ENCODE measurements at regions not wholly inside any gene's neighbourhood (a gene's known extent, or its start where the extent isn't known, plus 50 kb on each side); places are given as distances from the start of the nearest gene placed in this dataset.

DNA sequence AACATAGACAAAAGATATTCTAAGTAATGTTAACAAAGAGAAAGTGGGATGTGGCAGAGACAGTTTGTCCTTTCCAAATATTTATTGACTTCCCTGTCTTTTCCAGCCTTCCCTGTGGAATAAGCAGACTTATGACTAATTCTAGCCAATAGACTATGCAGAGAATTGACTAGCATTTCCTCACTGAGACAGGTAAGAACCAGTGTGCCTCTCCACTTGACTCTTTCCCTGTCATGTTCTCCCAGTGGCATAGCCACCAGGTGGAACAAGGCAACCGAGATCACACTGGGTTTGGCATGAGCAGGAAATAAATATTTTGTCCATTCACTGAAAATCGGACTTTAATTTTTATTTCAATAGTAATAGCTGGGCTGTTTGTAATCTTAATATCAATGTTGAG, 168.1 kb upstream of the CTAGE1 start:
- H3K4me2 ChIP-seq (ENCODE audit: low read length) = no peak overlapping the region
- no peaks in the 10 kb centered on the region for H3K36me3 ChIP-seq (ENCODE audit: control insufficient read depth in 1 of 2, insufficient read depth in 2 of 2, low read length in 2 of 2)
- H4K12ac ChIP-seq (ENCODE audit: low read depth, low read length) = no peak overlapping the region
- no peak overlapping the region for H2BK120ac ChIP-seq (ENCODE audit: insufficient read depth, low read length, poor library complexity)
- H2BK12ac ChIP-seq (ENCODE audit: low read length) = no peak overlapping the region
- H2BK5ac ChIP-seq (ENCODE audit: low read depth, low read length, poor library complexity) = no peak overlapping the region
- H2AK5ac ChIP-seq (ENCODE audit: low read length) = no peak overlapping the region
- H3K9me3 ChIP-seq (ENCODE audit: insufficient read depth, low read depth, low read length) = no peaks in the 10 kb centered on the region
- no peaks in the 10 kb centered on the region for H3K27me3 ChIP-seq (ENCODE audit: insufficient read depth, low read length)
- H3K14ac ChIP-seq (ENCODE audit: low read length) = no peak overlapping the region
- no peak overlapping the region for H3K4me3 ChIP-seq (ENCODE audit: low read depth, low read length)
- no peaks in the 10 kb centered on the region for H3K79me1 ChIP-seq (ENCODE audit: low read length)
- H3K23ac ChIP-seq (ENCODE audit: low read length) = no peak overlapping the region
- no peak for DNase-seq
- no peaks in the 10 kb centered on the region for H3K4me1 ChIP-seq (ENCODE audit: control insufficient read depth in 1 of 2, insufficient read depth in 2 of 2, low read length in 2 of 2)
- no CpG with 5 or more reads among the region's 2 CpGs for WGBS (ENCODE audit: extremely low coverage, insufficient coverage, insufficient read length)
- H4K8ac ChIP-seq (ENCODE audit: low read depth, low read length) = no peak overlapping the region
- H3K27ac ChIP-seq (ENCODE audit: low read depth, low read length) = no peak overlapping the region
- no peak overlapping the region for H3K9ac ChIP-seq (ENCODE audit: low read length)
- H3K18ac ChIP-seq (ENCODE audit: low read length) = no peak overlapping the region
- no peak overlapping the region for H4K91ac ChIP-seq (ENCODE audit: low read depth, low read length)
- no peak overlapping the region for H3K4ac ChIP-seq (ENCODE audit: low read depth, low read length)
- no peaks in the 10 kb centered on the region for H3K79me2 ChIP-seq (ENCODE audit: control insufficient read depth, insufficient read depth, low read length, poor library complexity)
- no peak overlapping the region for H2AFZ ChIP-seq (ENCODE audit: insufficient read depth, low read length, poor library complexity)

DNA sequence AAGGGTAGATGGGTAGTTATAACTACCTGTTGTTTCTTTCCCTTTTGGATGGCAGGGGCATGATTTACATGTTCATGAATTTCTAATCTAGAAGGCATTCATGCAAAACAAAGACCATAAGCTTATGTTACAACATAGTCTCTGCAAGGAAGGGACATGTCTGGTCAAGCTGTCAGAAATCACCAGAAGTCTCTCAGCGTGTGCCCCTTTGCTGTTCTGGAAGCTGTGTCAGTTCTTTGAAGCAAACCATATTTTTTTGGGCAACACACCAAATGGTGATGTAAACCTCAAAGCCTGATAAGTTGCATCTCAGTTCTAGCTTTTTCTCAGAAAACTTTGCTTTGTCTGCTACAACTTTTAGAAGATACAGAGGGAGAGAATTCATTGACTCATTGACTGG, 173.5 kb upstream of the CTAGE1 start:
- no CpG with 5 or more reads among the region's 1 CpG for WGBS (ENCODE audit: extremely low coverage, insufficient coverage, insufficient read length)

DNA sequence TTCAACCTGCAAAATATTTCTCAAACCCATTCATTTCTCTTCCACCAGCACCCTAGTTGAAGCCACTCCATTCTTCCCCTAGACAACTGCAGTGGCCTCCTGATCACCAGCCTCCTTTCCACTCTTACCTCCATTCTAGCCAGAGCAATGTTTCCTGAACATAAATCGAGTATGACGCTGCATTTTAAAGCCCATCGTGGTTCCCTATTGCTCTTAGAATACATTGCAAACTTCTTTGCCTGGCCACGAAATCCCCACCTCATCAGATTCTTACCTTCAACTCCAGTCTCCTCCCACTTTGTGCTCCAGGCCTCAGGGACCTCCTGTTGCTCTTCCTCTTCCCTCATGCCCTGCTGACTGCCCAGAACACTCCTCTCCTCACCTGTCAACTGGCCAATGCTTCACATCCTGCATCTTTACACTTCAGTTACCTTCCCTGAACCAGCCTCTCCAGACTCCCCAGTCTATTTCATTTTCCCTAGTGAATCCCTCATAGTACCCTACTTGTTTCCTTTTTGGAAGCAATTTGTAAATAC, 176.5 kb upstream of the CTAGE1 start:
- DNase-seq = no peak
- H3K36me3 ChIP-seq (ENCODE audit: control insufficient read depth in 1 of 2, insufficient read depth in 2 of 2, low read length in 2 of 2) = no peaks in the 10 kb centered on the region
- H2BK5ac ChIP-seq (ENCODE audit: low read depth, low read length, poor library complexity) = no peak overlapping the region
- no peak overlapping the region for H4K8ac ChIP-seq (ENCODE audit: low read depth, low read length)
- H2BK120ac ChIP-seq (ENCODE audit: insufficient read depth, low read length, poor library complexity) = no peak overlapping the region
- H3K4me3 ChIP-seq (ENCODE audit: low read depth, low read length) = no peak overlapping the region
- H3K4me2 ChIP-seq (ENCODE audit: low read length) = no peak overlapping the region
- H3K4ac ChIP-seq (ENCODE audit: low read depth, low read length) = no peak overlapping the region
- H3K14ac ChIP-seq (ENCODE audit: low read length) = no peak overlapping the region
- no peaks in the 10 kb centered on the region for H3K79me2 ChIP-seq (ENCODE audit: control insufficient read depth, insufficient read depth, low read length, poor library complexity)
- H3K4me1 ChIP-seq (ENCODE audit: control insufficient read depth in 1 of 2, insufficient read depth in 2 of 2, low read length in 2 of 2) = no peaks in the 10 kb centered on the region
- H2BK12ac ChIP-seq (ENCODE audit: low read length) = no peak overlapping the region
- H3K23ac ChIP-seq (ENCODE audit: low read length) = no peak overlapping the region
- no peak overlapping the region for H2AFZ ChIP-seq (ENCODE audit: insufficient read depth, low read length, poor library complexity)
- H3K27ac ChIP-seq (ENCODE audit: low read depth, low read length) = no peak overlapping the region
- H3K9ac ChIP-seq (ENCODE audit: low read length) = no peak overlapping the region
- H3K27me3 ChIP-seq (ENCODE audit: insufficient read depth, low read length) = no peaks in the 10 kb centered on the region
- H2AK5ac ChIP-seq (ENCODE audit: low read length) = no peak overlapping the region
- H3K79me1 ChIP-seq (ENCODE audit: low read length) = no peaks in the 10 kb centered on the region
- no peak overlapping the region for H3K18ac ChIP-seq (ENCODE audit: low read length)
- no peaks in the 10 kb centered on the region for H3K9me3 ChIP-seq (ENCODE audit: insufficient read depth, low read depth, low read length)
- no peak overlapping the region for H4K91ac ChIP-seq (ENCODE audit: low read depth, low read length)
- H4K12ac ChIP-seq (ENCODE audit: low read depth, low read length) = no peak overlapping the region
- WGBS (ENCODE audit: extremely low coverage, insufficient coverage, insufficient read length) = no CpG with 5 or more reads among the region's 4 CpGs

More for the DNA sequence above, 173.5 kb upstream of the CTAGE1 start:
- Histone ChIP-seq H3K79me2 (ENCODE audit: control insufficient read depth, insufficient read depth, low read length, poor library complexity) (no peaks in the 10 kb centered on the region), H2BK120ac (ENCODE audit: insufficient read depth, low read length, poor library complexity) (no peak overlapping the region), H3K27ac (ENCODE audit: low read depth, low read length) (no peak overlapping the region), H3K9ac (ENCODE audit: low read length) (no peak overlapping the region), H4K12ac (ENCODE audit: low read depth, low read length) (no peak overlapping the region), H3K27me3 (ENCODE audit: insufficient read depth, low read length) (no peaks in the 10 kb centered on the region), H4K8ac (ENCODE audit: low read depth, low read length) (no peak overlapping the region), H3K36me3 (ENCODE audit: control insufficient read depth in 1 of 2, insufficient read depth in 2 of 2, low read length in 2 of 2) (no peaks in the 10 kb centered on the region), H3K4me2 (ENCODE audit: low read length) (no peak overlapping the region), H2BK12ac (ENCODE audit: low read length) (no peak overlapping the region), H2BK5ac (ENCODE audit: low read depth, low read length, poor library complexity) (no peak overlapping the region), H3K9me3 (ENCODE audit: insufficient read depth, low read depth, low read length) (no peaks in the 10 kb centered on the region), H3K14ac (ENCODE audit: low read length) (no peak overlapping the region), H3K23ac (ENCODE audit: low read length) (no peak overlapping the region), H2AK5ac (ENCODE audit: low read length) (no peak overlapping the region), H3K18ac (ENCODE audit: low read length) (no peak overlapping the region), H3K4me1 (ENCODE audit: control insufficient read depth in 1 of 2, insufficient read depth in 2 of 2, low read length in 2 of 2) (no peaks in the 10 kb centered on the region), H3K4ac (ENCODE audit: low read depth, low read length) (no peak overlapping the region), H4K91ac (ENCODE audit: low read depth, low read length) (no peak overlapping the region), H3K79me1 (ENCODE audit: low read length) (no peaks in the 10 kb centered on the region), H2AFZ (ENCODE audit: insufficient read depth, low read length, poor library complexity) (no peak overlapping the region), H3K4me3 (ENCODE audit: low read depth, low read length) (no peak overlapping the region)
- no peak for DNase-seq

DNA sequence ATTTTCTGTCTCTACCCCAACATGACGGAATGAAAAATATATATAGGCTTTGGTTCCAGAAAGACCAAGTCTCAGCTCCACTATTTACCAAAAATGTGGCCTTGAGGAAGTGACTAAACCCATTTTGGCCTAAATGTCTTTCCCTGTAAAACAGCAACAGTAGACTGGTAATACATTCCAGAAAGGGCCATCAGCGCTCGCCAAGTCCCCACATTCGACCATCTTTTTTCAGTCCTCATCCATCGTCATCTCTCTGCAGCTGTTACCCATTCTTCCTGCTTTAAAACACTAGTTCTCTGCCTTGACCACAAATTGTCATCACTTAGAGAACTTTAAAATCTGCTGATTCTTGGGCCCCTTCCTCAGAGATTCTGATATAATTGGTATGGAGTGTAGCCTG, 183.8 kb upstream of the CTAGE1 start:
- H3K14ac ChIP-seq (ENCODE audit: low read length) = no peak overlapping the region
- H3K4me1 ChIP-seq (ENCODE audit: control insufficient read depth in 1 of 2, insufficient read depth in 2 of 2, low read length in 2 of 2) = no peaks in the 10 kb centered on the region
- H4K12ac ChIP-seq (ENCODE audit: low read depth, low read length) = no peak overlapping the region
- H3K27ac ChIP-seq (ENCODE audit: low read depth, low read length) = no peak overlapping the region
- no peak overlapping the region for H3K18ac ChIP-seq (ENCODE audit: low read length)
- H2AFZ ChIP-seq (ENCODE audit: insufficient read depth, low read length, poor library complexity) = no peak overlapping the region
- no peaks in the 10 kb centered on the region for H3K79me1 ChIP-seq (ENCODE audit: low read length)
- H3K9me3 ChIP-seq (ENCODE audit: insufficient read depth, low read depth, low read length) = peaks cover 2% of the 10 kb centered on the region
- H4K91ac ChIP-seq (ENCODE audit: low read depth, low read length) = no peak overlapping the region
- no peak overlapping the region for H2BK120ac ChIP-seq (ENCODE audit: insufficient read depth, low read length, poor library complexity)
- no peaks in the 10 kb centered on the region for H3K27me3 ChIP-seq (ENCODE audit: insufficient read depth, low read length)
- no peak for DNase-seq
- no peak overlapping the region for H4K8ac ChIP-seq (ENCODE audit: low read depth, low read length)
- no peak overlapping the region for H3K9ac ChIP-seq (ENCODE audit: low read length)
- no peak overlapping the region for H2BK12ac ChIP-seq (ENCODE audit: low read length)
- no peak overlapping the region for H2AK5ac ChIP-seq (ENCODE audit: low read length)
- H3K4me2 ChIP-seq (ENCODE audit: low read length) = no peak overlapping the region
- H3K4ac ChIP-seq (ENCODE audit: low read depth, low read length) = no peak overlapping the region
- no peaks in the 10 kb centered on the region for H3K79me2 ChIP-seq (ENCODE audit: control insufficient read depth, insufficient read depth, low read length, poor library complexity)
- H3K23ac ChIP-seq (ENCODE audit: low read length) = no peak overlapping the region
- no peak overlapping the region for H2BK5ac ChIP-seq (ENCODE audit: low read depth, low read length, poor library complexity)
- whole genome bisulfite sequencing (ENCODE audit: extremely low coverage, insufficient coverage, insufficient read length) = no CpG with 5 or more reads among the region's 5 CpGs
- H3K4me3 ChIP-seq (ENCODE audit: low read depth, low read length) = no peak overlapping the region
- H3K36me3 ChIP-seq (ENCODE audit: control insufficient read depth in 1 of 2, insufficient read depth in 2 of 2, low read length in 2 of 2) = no peaks in the 10 kb centered on the region

Measured in trophoblast cell (in vitro differentiated cells and primary cell).